ENCODE measurements at regions not wholly inside any gene's neighbourhood (a gene's known extent, or its start where the extent isn't known, plus 50 kb on each side); places are given as distances from the start of the nearest gene placed in this dataset.

GRCh38 chr13:39810091-39810877 lies 154.8 kb downstream of the COG6 start:
- TF ChIP-seq POLR2AphosphoS5 (IDR thresholded peaks at IDR 0.05) (no peak), CTCF (IDR thresholded peaks at IDR 0.05) (no peak), POLR2A (IDR thresholded peaks at IDR 0.05) (no peak)

Data from breast epithelium (tissue), 3 donors.